Astrocyte (in vitro differentiated cells and primary cell): ENCODE measurements at regions not wholly inside any gene's neighbourhood (a gene's known extent, or its start where the extent isn't known, plus 50 kb on each side); places are given as distances from the start of the nearest gene placed in this dataset.

Source experiments
- DNase-seq: peaks from one replicate; pipeline ENCODE4 v3.0.0-alpha.2; 2010; ENCODE audit warnings: low read depth
- FAIRE-seq: peaks from 2 replicates; lab custom pipeline; 2011; peaks lifted over from hg19 to GRCh38; lab: Jason Lieb, UNC
- H2AFZ ChIP-seq: 2 replicates; pipeline ENCODE4 v1.6.0; 2012; ENCODE audit warnings: low read depth, low read length, inconsistent platforms
- H3K27ac ChIP-seq: 2 replicates; pipeline ENCODE4 v1.5.1; 2011; ENCODE audit warnings: low read depth, low read length, inconsistent platforms
- H3K27me3 ChIP-seq: 2 replicates; pipeline ENCODE4 v1.6.0; 2011; ENCODE audit warnings: low read length, inconsistent platforms; ENCODE audit not compliant: insufficient read depth
- H3K36me3 ChIP-seq: 2 replicates; pipeline ENCODE4 v1.5.1; 2011; ENCODE audit warnings: low read length, inconsistent platforms; ENCODE audit not compliant: insufficient read depth
- H3K4me1 ChIP-seq: 2 replicates; pipeline ENCODE4 v1.5.1; 2011; ENCODE audit warnings: low read length, inconsistent platforms; ENCODE audit not compliant: insufficient read depth
- H3K4me2 ChIP-seq: 2 replicates; pipeline ENCODE4 v1.6.0; 2012; ENCODE audit warnings: low read length, inconsistent platforms
- H3K4me3 ChIP-seq: 2 replicates; pipeline ENCODE4 v1.5.1; 2011; ENCODE audit warnings: low read depth, mild to moderate bottlenecking, low read length, inconsistent platforms; ENCODE audit not compliant: insufficient read depth
- H3K79me2 ChIP-seq: 2 replicates; pipeline ENCODE4 v1.6.0; 2012; ENCODE audit warnings: mild to moderate bottlenecking, low read length, inconsistent platforms; ENCODE audit not compliant: insufficient read depth
- H3K9ac ChIP-seq: 2 replicates; pipeline ENCODE4 v1.6.0; 2012; ENCODE audit warnings: mild to moderate bottlenecking, low read length, inconsistent platforms
- H3K9me3 ChIP-seq: 2 replicates; pipeline ENCODE4 v1.5.1; 2012; ENCODE audit warnings: low read depth, mild to moderate bottlenecking, low read length, inconsistent platforms; ENCODE audit not compliant: insufficient read depth
- H4K20me1 ChIP-seq: 2 replicates; pipeline ENCODE4 v1.6.0; 2012; ENCODE audit warnings: low read length, inconsistent platforms; ENCODE audit not compliant: insufficient read depth
- H3K27ac Mint-ChIP-seq: one replicate; pipeline ENCODE4 v1.8.0; 2021; ENCODE audit warnings: mild to moderate bottlenecking, mixed read lengths; ENCODE audit not compliant: unreplicated experiment
- H3K27me3 Mint-ChIP-seq: one replicate; pipeline ENCODE4 v1.8.0; 2021; ENCODE audit warnings: low read depth, mixed read lengths; ENCODE audit not compliant: unreplicated experiment
- H3K36me3 Mint-ChIP-seq: one replicate; pipeline ENCODE4 v1.8.0; 2021; ENCODE audit warnings: low read depth, mixed read lengths; ENCODE audit not compliant: unreplicated experiment
- H3K4me1 Mint-ChIP-seq: one replicate; pipeline ENCODE4 v1.8.0; 2021; ENCODE audit warnings: low read depth, mixed read lengths; ENCODE audit not compliant: unreplicated experiment
- H3K4me3 Mint-ChIP-seq: one replicate; pipeline ENCODE4 v1.8.0; 2021; ENCODE audit warnings: mild to moderate bottlenecking, moderate library complexity, mixed read lengths; ENCODE audit not compliant: unreplicated experiment
- H3K9me3 Mint-ChIP-seq: one replicate; pipeline ENCODE4 v1.8.0; 2021; ENCODE audit warnings: mild to moderate bottlenecking, mixed read lengths; ENCODE audit not compliant: unreplicated experiment
- EZH2 ChIP-seq: IDR thresholded peaks from 2 replicates; pipeline ENCODE4 v1.6.1; 2012; ENCODE audit warnings: mild to moderate bottlenecking, low read length, inconsistent platforms; ENCODE audit not compliant: insufficient read depth
- TF ChIP-seq, protein P1 (sequence below): IDR thresholded peaks from 2 replicates; pipeline ENCODE4 v1.5.1; 2011; ENCODE audit warnings: low read depth, mild to moderate bottlenecking, inconsistent platforms, low read length, moderate library complexity; ENCODE audit not compliant: insufficient read depth

DNA sequence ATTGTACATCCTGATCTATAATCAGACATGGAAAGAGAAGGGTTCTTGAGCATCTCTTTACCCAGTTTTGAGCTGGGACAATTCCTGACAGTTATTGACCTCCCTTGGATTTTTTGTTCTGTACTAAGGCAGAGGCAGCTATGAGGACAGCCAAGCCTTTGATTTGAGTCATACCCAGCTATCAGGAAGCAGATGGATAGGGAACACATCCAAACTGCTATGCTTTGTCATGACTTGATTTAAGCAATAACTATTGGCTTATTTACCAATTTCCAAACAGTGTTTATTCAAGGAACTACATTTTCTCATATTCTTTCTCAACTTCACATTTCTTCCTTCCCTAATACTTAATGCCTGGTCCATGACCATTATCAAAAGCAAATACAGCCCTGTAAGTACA lies 396.4 kb upstream of the STEAP1 start:
- H3K9ac ChIP-seq = no peak overlapping the region
- Mint-ChIP-seq H3K4me1 (no peaks in the 10 kb centered on the region), H3K27me3 (no peaks in the 10 kb centered on the region), H3K36me3 (no peaks in the 10 kb centered on the region), H3K9me3 (no peaks in the 10 kb centered on the region), H3K27ac (no peak overlapping the region), H3K4me3 (no peak overlapping the region)
- peaks cover 4% of the 10 kb centered on the region for H3K9me3 ChIP-seq
- FAIRE-seq = no peak
- H3K27me3 ChIP-seq = no peaks in the 10 kb centered on the region
- H3K36me3 ChIP-seq = no peaks in the 10 kb centered on the region
- no peak for DNase-seq
- no peak overlapping the region for H3K4me2 ChIP-seq
- no peak overlapping the region for H3K4me3 ChIP-seq
- no peaks in the 10 kb centered on the region for H4K20me1 ChIP-seq
- no peak overlapping the region for H2AFZ ChIP-seq
- TF ChIP-seq EZH2 = no peak
- TF ChIP-seq, protein P1, sequence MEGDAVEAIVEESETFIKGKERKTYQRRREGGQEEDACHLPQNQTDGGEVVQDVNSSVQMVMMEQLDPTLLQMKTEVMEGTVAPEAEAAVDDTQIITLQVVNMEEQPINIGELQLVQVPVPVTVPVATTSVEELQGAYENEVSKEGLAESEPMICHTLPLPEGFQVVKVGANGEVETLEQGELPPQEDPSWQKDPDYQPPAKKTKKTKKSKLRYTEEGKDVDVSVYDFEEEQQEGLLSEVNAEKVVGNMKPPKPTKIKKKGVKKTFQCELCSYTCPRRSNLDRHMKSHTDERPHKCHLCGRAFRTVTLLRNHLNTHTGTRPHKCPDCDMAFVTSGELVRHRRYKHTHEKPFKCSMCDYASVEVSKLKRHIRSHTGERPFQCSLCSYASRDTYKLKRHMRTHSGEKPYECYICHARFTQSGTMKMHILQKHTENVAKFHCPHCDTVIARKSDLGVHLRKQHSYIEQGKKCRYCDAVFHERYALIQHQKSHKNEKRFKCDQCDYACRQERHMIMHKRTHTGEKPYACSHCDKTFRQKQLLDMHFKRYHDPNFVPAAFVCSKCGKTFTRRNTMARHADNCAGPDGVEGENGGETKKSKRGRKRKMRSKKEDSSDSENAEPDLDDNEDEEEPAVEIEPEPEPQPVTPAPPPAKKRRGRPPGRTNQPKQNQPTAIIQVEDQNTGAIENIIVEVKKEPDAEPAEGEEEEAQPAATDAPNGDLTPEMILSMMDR = no peak
- no peak overlapping the region for H3K27ac ChIP-seq
- H3K4me1 ChIP-seq = no peaks in the 10 kb centered on the region
- H3K79me2 ChIP-seq = no peaks in the 10 kb centered on the region

DNA sequence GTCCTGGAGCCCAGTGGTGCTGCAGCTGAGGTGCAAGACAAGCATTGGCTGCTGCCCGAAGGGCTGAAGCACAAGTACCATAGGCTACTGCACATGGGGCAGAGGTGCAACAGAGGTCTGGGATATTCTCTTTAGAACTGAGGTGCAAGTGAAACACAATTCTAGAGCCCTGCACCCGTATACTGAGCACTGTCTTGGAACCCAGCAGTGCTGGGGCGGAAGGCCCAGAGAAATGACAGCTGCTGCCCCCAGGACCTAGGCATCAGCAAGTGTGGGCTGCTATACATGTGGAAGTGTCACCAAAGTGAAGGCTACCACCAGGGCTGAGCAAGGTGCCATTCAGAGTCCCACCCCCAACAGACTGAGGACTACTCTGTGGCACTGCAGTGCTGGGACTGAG lies 393.6 kb upstream of the STEAP1 start:
- H3K27me3 Mint-ChIP-seq = no peaks in the 10 kb centered on the region
- Histone ChIP-seq H3K4me1 (no peaks in the 10 kb centered on the region), H3K9ac (no peak overlapping the region), H3K27me3 (no peaks in the 10 kb centered on the region), H2AFZ (no peak overlapping the region), H3K36me3 (no peaks in the 10 kb centered on the region), H4K20me1 (no peaks in the 10 kb centered on the region), H3K4me3 (no peak overlapping the region), H3K4me2 (no peak overlapping the region), H3K79me2 (no peaks in the 10 kb centered on the region), H3K9me3 (no peaks in the 10 kb centered on the region), H3K27ac (no peak overlapping the region)
- DNase-seq (no peak), FAIRE-seq (no peak)
- H3K4me1 Mint-ChIP-seq = no peaks in the 10 kb centered on the region
- H3K27ac Mint-ChIP-seq = no peak overlapping the region
- H3K4me3 Mint-ChIP-seq = no peak overlapping the region
- H3K9me3 Mint-ChIP-seq = no peaks in the 10 kb centered on the region
- TF ChIP-seq EZH2 = no peak
- no peaks in the 10 kb centered on the region for H3K36me3 Mint-ChIP-seq

DNA sequence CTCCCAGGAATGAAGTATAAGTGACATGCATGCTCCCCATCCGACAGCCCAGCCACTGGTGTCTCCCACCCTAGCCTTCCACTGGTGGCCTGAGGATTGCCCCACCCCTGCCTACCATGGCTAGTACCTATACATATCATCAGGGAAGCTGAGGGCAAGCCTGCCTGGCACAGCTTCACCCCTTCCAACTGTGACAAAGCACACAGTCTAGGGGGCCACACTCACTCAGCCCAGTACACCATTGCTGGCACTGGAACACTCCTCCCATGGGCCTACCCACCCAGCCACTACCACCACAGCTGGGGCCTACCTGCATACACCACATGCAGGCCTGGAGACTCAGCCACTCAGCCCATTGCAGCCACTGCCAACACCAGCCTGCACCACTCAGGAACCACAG lies 393.1 kb upstream of the STEAP1 start:
- DNase-seq = no peak
- Mint-ChIP-seq H3K4me1 (no peaks in the 10 kb centered on the region), H3K36me3 (no peaks in the 10 kb centered on the region), H3K27ac (no peak overlapping the region), H3K9me3 (no peaks in the 10 kb centered on the region), H3K4me3 (no peak overlapping the region), H3K27me3 (no peaks in the 10 kb centered on the region)
- H4K20me1 ChIP-seq = no peaks in the 10 kb centered on the region
- H3K9me3 ChIP-seq = no peaks in the 10 kb centered on the region
- no peak overlapping the region for H2AFZ ChIP-seq
- H3K4me1 ChIP-seq = no peaks in the 10 kb centered on the region
- no peak overlapping the region for H3K4me3 ChIP-seq
- no peak overlapping the region for H3K9ac ChIP-seq
- H3K4me2 ChIP-seq = no peak overlapping the region
- no peaks in the 10 kb centered on the region for H3K27me3 ChIP-seq
- FAIRE-seq = no peak
- TF ChIP-seq EZH2 = no peak
- TF ChIP-seq, protein P1 = no peak
- no peaks in the 10 kb centered on the region for H3K79me2 ChIP-seq
- no peaks in the 10 kb centered on the region for H3K36me3 ChIP-seq
- no peak overlapping the region for H3K27ac ChIP-seq
